ENCODE measurements at regions not wholly inside any gene's neighbourhood (a gene's known extent, or its start where the extent isn't known, plus 50 kb on each side); places are given as distances from the start of the nearest gene placed in this dataset.

DNA sequence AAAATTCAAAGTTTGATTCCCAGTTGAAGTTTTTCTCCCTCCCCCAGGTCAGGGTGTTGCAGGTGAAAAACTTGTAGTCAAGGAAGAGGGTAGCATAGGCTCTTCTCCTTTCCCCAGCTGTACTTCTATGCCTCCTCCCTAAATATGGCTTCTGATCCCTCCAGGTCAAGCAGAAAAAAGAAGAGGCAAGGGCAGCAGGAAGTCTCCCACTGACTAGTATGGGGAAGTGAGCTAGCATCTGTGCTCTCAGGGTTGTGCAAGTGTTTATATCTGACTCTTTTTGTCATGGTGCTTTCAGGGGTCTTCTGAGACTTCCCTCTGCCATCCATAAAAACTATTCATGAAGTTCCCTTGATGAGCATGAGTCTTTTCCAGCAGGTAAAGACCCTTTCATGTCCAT is 76.0 kb downstream of the ATPSCKMT start:
- Histone ChIP-seq H3K4me1 (ENCODE audit: control insufficient read depth, insufficient read depth, low read length) (no peaks in the 10 kb centered on the region), H3K36me3 (ENCODE audit: control insufficient read depth, insufficient read depth, low read length) (no peaks in the 10 kb centered on the region), H3K9me3 (ENCODE audit: control insufficient read depth, insufficient read depth, low read length) (no peaks in the 10 kb centered on the region), H3K27me3 (ENCODE audit: control insufficient read depth, insufficient read depth, low read length) (no peaks in the 10 kb centered on the region), H3K4me3 (ENCODE audit: low read depth, low read length) (no peak overlapping the region), H3K27ac (ENCODE audit: low read depth, low read length) (no peak overlapping the region), H3K9ac (ENCODE audit: low read depth, low read length) (no peak overlapping the region)

DNA sequence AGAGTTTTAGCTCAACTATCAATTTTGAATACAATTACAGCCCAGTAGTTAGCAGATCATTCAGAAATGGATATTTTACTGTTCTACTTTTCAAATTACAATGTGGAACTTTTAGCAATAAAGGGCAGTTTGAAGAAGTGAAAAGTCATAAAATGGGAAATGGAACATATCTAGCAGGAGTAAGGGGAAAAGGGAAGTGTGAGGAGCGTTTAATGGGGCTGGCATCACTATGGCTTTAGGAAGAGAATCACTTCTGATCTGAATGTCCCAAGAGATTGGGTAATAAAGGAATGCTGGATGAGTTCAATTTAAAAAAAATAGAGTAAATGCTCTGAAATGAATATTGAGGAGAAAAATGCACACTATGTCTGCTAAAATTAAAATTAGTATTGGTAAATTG is 77.4 kb downstream of the ATPSCKMT start:
- no peak overlapping the region for H3K27ac ChIP-seq (ENCODE audit: low read depth, low read length)
- no peaks in the 10 kb centered on the region for H3K4me1 ChIP-seq (ENCODE audit: control insufficient read depth, insufficient read depth, low read length)
- no peak overlapping the region for H3K9ac ChIP-seq (ENCODE audit: low read depth, low read length)
- H3K27me3 ChIP-seq (ENCODE audit: control insufficient read depth, insufficient read depth, low read length) = no peaks in the 10 kb centered on the region
- no peaks in the 10 kb centered on the region for H3K9me3 ChIP-seq (ENCODE audit: control insufficient read depth, insufficient read depth, low read length)
- no peaks in the 10 kb centered on the region for H3K36me3 ChIP-seq (ENCODE audit: control insufficient read depth, insufficient read depth, low read length)
- H3K4me3 ChIP-seq (ENCODE audit: low read depth, low read length) = no peak overlapping the region

DNA sequence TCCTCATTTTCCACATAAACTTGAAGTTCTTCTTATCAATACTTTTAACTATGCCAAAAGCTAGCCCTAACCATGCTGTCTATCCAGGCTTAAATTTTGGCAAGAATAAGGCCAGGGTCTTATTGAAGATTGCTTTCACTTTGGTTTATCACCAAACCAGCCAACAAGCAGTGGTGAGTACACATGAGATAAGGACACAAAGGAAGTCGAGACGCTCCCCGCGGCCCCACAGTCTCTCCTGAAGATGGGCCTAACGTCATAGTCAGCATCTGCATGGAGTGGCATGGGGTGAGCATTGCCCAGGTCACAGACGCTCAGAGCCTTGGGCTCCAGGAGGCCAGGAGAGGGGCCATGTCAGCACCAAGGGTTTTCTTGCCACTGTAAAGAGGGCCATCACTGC is 80.3 kb downstream of the ATPSCKMT start:
- no peak overlapping the region for H3K4me3 ChIP-seq (ENCODE audit: low read depth, low read length)
- H3K36me3 ChIP-seq (ENCODE audit: control insufficient read depth, insufficient read depth, low read length) = no peaks in the 10 kb centered on the region
- H3K4me1 ChIP-seq (ENCODE audit: control insufficient read depth, insufficient read depth, low read length) = no peaks in the 10 kb centered on the region
- H3K27ac ChIP-seq (ENCODE audit: low read depth, low read length) = no peak overlapping the region
- H3K9ac ChIP-seq (ENCODE audit: low read depth, low read length) = no peak overlapping the region
- H3K9me3 ChIP-seq (ENCODE audit: control insufficient read depth, insufficient read depth, low read length) = no peaks in the 10 kb centered on the region
- H3K27me3 ChIP-seq (ENCODE audit: control insufficient read depth, insufficient read depth, low read length) = no peaks in the 10 kb centered on the region

DNA sequence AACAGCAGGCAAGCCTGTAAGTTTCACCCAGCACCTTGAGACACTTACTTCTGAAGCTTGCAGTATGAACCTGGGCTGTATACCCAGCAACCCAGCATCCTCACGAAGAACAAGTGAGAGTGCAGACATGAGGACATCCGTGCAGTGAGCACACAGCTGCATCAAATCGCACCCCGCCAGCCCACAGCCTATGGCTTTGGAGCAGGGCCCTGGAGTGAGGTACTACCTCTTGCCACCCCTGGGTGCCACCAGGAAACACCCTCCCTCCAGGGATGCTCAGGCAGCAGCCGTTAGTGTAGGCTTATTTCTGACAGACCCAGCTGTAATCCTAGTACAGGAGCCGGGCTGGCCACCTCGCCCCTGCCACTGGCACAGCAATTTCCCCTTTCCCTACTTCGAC is 81.4 kb downstream of the ATPSCKMT start:
- no peak overlapping the region for H3K4me3 ChIP-seq (ENCODE audit: low read depth, low read length)
- no peak overlapping the region for H3K9ac ChIP-seq (ENCODE audit: low read depth, low read length)
- no peaks in the 10 kb centered on the region for H3K36me3 ChIP-seq (ENCODE audit: control insufficient read depth, insufficient read depth, low read length)
- no peaks in the 10 kb centered on the region for H3K27me3 ChIP-seq (ENCODE audit: control insufficient read depth, insufficient read depth, low read length)
- H3K27ac ChIP-seq (ENCODE audit: low read depth, low read length) = no peak overlapping the region
- H3K9me3 ChIP-seq (ENCODE audit: control insufficient read depth, insufficient read depth, low read length) = no peaks in the 10 kb centered on the region
- H3K4me1 ChIP-seq (ENCODE audit: control insufficient read depth, insufficient read depth, low read length) = no peaks in the 10 kb centered on the region

DNA sequence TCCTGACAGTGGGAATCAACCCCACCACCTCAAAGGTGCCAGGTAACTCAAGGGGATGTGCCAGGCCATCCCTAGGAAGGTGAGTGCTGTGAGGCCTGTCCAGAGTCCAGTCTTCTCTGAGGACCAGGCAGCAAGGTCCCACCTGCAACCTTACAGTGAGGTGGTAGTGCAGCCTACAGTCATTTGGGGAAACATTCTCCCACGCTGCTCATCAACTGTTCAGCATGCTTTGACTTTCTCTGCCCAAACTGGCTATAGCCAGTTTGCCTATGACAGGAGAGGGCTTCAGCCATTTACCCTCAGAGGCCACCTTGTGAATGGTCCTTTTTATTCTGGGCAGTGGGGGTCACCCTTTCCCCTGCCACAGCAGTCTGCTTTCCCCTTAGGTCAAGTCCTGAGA is 81.9 kb downstream of the ATPSCKMT start:
- Histone ChIP-seq H3K36me3 (ENCODE audit: control insufficient read depth, insufficient read depth, low read length) (no peaks in the 10 kb centered on the region), H3K9ac (ENCODE audit: low read depth, low read length) (no peak overlapping the region), H3K4me1 (ENCODE audit: control insufficient read depth, insufficient read depth, low read length) (no peaks in the 10 kb centered on the region), H3K27ac (ENCODE audit: low read depth, low read length) (no peak overlapping the region), H3K9me3 (ENCODE audit: control insufficient read depth, insufficient read depth, low read length) (no peaks in the 10 kb centered on the region), H3K4me3 (ENCODE audit: low read depth, low read length) (no peak overlapping the region), H3K27me3 (ENCODE audit: control insufficient read depth, insufficient read depth, low read length) (no peaks in the 10 kb centered on the region)

DNA sequence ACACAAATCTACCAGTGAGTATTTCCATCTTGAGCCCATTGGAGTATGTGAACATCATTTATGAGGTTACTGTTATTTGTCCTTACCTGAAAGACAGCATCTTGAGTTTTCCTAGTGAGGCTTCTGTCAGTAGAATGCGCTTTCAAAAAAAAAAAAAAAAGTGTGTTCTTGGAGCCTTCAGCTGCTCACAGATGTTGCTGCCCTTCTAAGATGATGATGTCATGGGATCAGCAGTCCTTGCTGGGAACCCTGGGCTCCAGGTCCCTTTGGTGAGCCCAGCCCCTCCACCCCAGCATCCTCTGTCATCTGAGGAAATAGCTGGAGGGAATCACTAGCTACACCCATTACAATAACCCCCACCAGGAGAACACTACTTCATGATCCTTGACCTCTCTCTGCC is 83.3 kb downstream of the ATPSCKMT start:
- H3K36me3 ChIP-seq (ENCODE audit: control insufficient read depth, insufficient read depth, low read length) = no peaks in the 10 kb centered on the region
- no peak overlapping the region for H3K4me3 ChIP-seq (ENCODE audit: low read depth, low read length)
- H3K27me3 ChIP-seq (ENCODE audit: control insufficient read depth, insufficient read depth, low read length) = no peaks in the 10 kb centered on the region
- no peaks in the 10 kb centered on the region for H3K9me3 ChIP-seq (ENCODE audit: control insufficient read depth, insufficient read depth, low read length)
- H3K27ac ChIP-seq (ENCODE audit: low read depth, low read length) = no peak overlapping the region
- H3K4me1 ChIP-seq (ENCODE audit: control insufficient read depth, insufficient read depth, low read length) = peaks cover 12% of the 10 kb centered on the region
- H3K9ac ChIP-seq (ENCODE audit: low read depth, low read length) = no peak overlapping the region

DNA sequence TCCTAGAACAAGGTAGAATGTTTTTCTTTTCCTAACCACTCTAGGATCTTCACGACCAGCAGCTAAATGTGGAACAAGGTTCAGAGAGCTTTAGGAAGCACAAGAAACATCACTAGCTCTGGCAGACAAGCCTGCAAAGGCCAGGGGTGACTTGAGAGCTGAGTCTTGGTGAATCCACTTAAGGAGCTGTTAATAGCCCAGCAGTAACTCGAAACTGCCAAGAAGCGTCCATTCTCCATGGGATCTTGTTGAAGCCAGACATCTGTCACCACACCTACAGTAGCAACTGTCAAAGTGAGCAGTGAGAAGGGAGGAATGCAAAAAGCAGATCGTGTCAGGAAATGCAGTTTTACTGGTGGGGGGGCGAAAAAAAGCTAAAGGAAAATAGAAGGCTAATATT is 87.2 kb downstream of the ATPSCKMT start:
- no peak overlapping the region for H3K4me3 ChIP-seq (ENCODE audit: low read depth, low read length)
- H3K27me3 ChIP-seq (ENCODE audit: control insufficient read depth, insufficient read depth, low read length) = no peaks in the 10 kb centered on the region
- no peaks in the 10 kb centered on the region for H3K9me3 ChIP-seq (ENCODE audit: control insufficient read depth, insufficient read depth, low read length)
- H3K4me1 ChIP-seq (ENCODE audit: control insufficient read depth, insufficient read depth, low read length) = peaks cover 39% of the 10 kb centered on the region
- H3K9ac ChIP-seq (ENCODE audit: low read depth, low read length) = no peak overlapping the region
- peak overlapping the region; percentile 67 for H3K27ac ChIP-seq (ENCODE audit: low read depth, low read length)
- no peaks in the 10 kb centered on the region for H3K36me3 ChIP-seq (ENCODE audit: control insufficient read depth, insufficient read depth, low read length)

DNA sequence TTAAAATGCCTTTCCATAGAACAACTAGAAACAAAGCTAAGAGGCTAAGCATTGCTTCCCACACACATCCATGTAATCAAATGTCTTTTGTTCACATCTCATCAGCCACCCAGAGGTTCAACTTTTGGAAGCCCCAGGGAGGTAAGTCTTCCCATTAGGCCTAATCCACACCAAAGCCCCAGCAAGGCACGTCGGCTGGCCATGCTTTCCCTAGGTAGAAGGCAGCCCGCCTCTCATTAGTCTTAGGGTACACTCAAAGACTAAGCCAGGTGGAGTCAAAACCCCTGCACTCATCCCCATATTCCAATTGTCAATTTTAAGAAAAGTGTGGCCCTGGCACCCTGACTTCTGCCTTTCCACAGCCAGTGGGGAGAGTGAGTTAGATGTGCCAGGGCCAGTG is 87.9 kb downstream of the ATPSCKMT start:
- Histone ChIP-seq H3K9ac (ENCODE audit: low read depth, low read length) (no peak overlapping the region), H3K4me1 (ENCODE audit: control insufficient read depth, insufficient read depth, low read length) (peaks cover 46% of the 10 kb centered on the region), H3K36me3 (ENCODE audit: control insufficient read depth, insufficient read depth, low read length) (no peaks in the 10 kb centered on the region), H3K27me3 (ENCODE audit: control insufficient read depth, insufficient read depth, low read length) (no peaks in the 10 kb centered on the region), H3K9me3 (ENCODE audit: control insufficient read depth, insufficient read depth, low read length) (no peaks in the 10 kb centered on the region), H3K4me3 (ENCODE audit: low read depth, low read length) (no peak overlapping the region), H3K27ac (ENCODE audit: low read depth, low read length) (peak overlapping the region; percentile 67)

DNA sequence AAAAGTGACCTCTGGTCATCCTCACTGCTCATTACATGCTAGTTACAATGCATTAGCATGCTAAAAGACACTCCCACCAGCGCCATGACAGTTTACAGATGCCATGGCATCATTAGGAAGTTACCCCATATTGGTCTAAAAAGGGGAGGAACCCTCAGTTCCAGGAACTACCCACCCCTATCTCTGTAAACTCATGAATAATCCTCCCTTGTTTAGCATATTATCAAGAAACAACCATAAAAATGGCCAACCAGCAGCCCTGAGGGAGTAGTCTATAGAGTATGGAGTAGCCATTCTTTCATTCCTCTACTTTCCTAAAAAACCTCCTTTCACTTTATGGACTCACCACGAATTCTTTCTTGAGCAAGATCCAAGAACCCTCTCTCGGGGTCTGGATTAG is 89.4 kb downstream of the ATPSCKMT start:
- Histone ChIP-seq H3K4me3 (ENCODE audit: low read depth, low read length) (no peak overlapping the region), H3K4me1 (ENCODE audit: control insufficient read depth, insufficient read depth, low read length) (peaks cover 53% of the 10 kb centered on the region), H3K27ac (ENCODE audit: low read depth, low read length) (no peak overlapping the region), H3K36me3 (ENCODE audit: control insufficient read depth, insufficient read depth, low read length) (no peaks in the 10 kb centered on the region), H3K9ac (ENCODE audit: low read depth, low read length) (no peak overlapping the region), H3K9me3 (ENCODE audit: control insufficient read depth, insufficient read depth, low read length) (no peaks in the 10 kb centered on the region), H3K27me3 (ENCODE audit: control insufficient read depth, insufficient read depth, low read length) (no peaks in the 10 kb centered on the region)

DNA sequence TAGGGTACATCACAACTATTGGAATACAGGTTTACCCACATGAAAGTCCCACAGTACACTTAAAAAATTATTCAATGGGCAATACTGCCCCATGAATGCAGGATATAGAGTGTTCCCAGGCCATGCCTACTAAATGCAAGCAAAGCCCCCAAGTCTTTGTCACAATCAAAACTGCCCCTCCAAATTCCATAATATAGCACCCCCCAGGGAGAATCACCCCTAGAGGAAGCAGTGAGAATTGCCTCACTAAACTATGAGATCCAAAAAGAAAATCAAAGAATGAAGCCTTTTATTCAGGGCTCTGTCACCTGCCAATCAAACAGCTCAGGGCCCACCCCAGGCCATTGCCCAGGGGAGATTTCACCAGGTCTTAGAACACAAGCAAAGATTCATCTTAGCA is 90.8 kb downstream of the ATPSCKMT start:
- H3K27ac ChIP-seq (ENCODE audit: low read depth, low read length) = no peak overlapping the region
- no peaks in the 10 kb centered on the region for H3K27me3 ChIP-seq (ENCODE audit: control insufficient read depth, insufficient read depth, low read length)
- no peak overlapping the region for H3K4me3 ChIP-seq (ENCODE audit: low read depth, low read length)
- no peaks in the 10 kb centered on the region for H3K36me3 ChIP-seq (ENCODE audit: control insufficient read depth, insufficient read depth, low read length)
- no peaks in the 10 kb centered on the region for H3K9me3 ChIP-seq (ENCODE audit: control insufficient read depth, insufficient read depth, low read length)
- no peak overlapping the region for H3K9ac ChIP-seq (ENCODE audit: low read depth, low read length)
- peaks cover 53% of the 10 kb centered on the region for H3K4me1 ChIP-seq (ENCODE audit: control insufficient read depth, insufficient read depth, low read length)

DNA sequence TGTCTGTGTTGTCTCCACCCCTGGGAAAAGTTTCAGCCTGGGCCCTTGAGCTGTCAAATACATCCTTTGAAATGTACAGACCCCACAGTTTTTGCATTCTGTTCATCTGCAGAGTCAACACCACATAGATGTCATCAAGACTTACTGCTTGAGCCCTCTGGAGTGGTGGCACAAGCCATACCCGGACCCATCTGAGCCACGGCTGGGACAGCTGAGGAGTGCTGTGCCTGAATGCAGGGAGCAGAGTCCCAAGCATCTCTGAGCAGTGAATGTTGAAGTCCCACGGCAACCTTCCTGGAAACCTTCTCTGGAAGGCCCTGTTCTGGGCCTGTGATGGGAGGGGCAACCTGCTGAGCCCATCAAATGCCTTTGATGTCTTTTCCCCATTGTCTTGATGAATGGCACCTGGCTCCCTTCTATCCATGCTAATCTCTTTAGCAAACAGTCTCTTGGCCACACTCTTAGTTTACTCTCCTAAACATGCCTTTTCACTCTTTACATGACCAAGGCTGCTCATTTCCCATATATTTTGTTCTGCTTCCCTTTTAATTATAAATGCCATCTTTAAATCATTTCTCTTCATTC is 92.5 kb downstream of the ATPSCKMT start:
- peaks cover 49% of the 10 kb centered on the region for H3K4me1 ChIP-seq (ENCODE audit: control insufficient read depth, insufficient read depth, low read length)
- peak overlapping the region; percentile 67 for H3K27ac ChIP-seq (ENCODE audit: low read depth, low read length)
- no peaks in the 10 kb centered on the region for H3K9me3 ChIP-seq (ENCODE audit: control insufficient read depth, insufficient read depth, low read length)
- no peak overlapping the region for H3K9ac ChIP-seq (ENCODE audit: low read depth, low read length)
- peak overlapping the region; percentile 7; the same call in 1 of the 2 replicates for H3K4me3 ChIP-seq (ENCODE audit: low read depth, low read length)
- no peaks in the 10 kb centered on the region for H3K27me3 ChIP-seq (ENCODE audit: control insufficient read depth, insufficient read depth, low read length)
- no peaks in the 10 kb centered on the region for H3K36me3 ChIP-seq (ENCODE audit: control insufficient read depth, insufficient read depth, low read length)
